GM21515 (cell line): ENCODE measurements at regions not wholly inside any gene's neighbourhood (a gene's known extent, or its start where the extent isn't known, plus 50 kb on each side); places are given as distances from the start of the nearest gene placed in this dataset.
"Not testable (repeated sequence)": the region's sequence is repeated elsewhere in the genome, so short reads cannot be mapped to it uniquely, and the experiment has no call there.

Experiments used
- ATAC-seq: cut with Tn5 transposase; IDR thresholded peaks from one replicate; pipeline ENCODE4 v1.9.1; 2021; ENCODE audit not compliant: unreplicated experiment

DNA sequence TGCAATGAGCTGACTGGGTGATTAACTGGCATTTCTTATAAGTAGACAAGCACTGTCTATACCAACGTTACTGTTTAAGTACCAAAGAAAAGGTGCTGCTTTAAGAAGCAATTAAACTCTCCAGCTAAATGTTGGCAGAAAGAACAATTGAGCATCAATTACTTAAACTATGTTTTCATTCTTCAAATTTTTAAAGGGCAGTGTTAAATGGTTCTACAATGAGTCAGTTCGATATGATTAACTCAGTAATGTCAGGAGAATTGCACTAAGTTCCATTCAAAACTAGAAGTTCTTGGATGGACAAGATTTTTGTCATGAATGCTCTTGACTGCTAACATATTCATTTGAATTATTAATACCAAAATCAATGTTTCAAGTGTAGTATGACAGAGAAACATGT, 593.7 kb downstream of the DNAH5 start:
- ATAC-seq, result no peak

- no peak for ATAC-seq
These were observed 595.9 kb downstream of the DNAH5 start for GRCh38 chr5:13348568-13348967.

- ATAC-seq, result no peak
These were observed 598.1 kb downstream of the DNAH5 start for GRCh38 chr5:13346401-13346800.

- ATAC-seq, result no peak
These were observed 605.4 kb downstream of the DNAH5 start for GRCh38 chr5:13339093-13339492.

DNA sequence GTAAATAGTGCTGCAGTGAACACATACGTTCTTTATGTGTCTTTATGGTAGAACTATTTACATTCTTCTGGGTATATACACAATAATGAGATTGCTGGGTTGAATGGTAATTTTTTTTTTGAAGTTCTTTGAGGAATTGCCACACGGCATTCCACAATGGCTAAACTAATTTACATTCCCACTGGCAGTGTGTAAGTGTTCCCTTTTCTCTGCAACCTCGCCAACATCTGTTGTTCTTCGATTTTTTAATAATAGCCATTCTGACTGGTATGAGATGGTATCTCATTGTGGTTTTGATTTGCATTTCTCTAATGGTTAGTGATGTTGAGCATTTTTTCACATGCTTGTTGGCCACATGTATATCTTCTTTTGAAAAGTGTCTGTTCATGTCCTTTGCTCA, 609.5 kb downstream of the DNAH5 start:
- not testable (repeated sequence) for ATAC-seq

GRCh38 chr5:13331585-13331984, 612.9 kb downstream of the DNAH5 start:
- no peak for ATAC-seq

DNA sequence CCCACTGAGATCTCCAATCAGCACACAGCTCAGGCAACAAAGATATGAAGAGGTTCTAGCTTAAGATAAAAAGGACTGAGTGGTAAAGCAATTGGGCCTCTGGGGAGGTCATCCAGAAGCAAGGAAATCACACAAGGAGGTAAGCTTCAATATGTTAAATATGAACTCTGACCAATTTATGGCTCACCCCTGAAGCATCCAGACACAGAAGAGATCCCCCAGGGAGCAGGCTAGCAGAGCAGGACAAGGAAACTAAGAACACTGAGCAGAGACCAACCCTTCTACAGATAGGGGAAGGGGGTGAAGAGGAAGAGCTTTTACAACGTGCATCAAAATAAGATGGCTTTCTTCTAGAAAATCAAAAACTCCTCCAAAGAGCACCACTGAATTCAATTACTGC, 616.2 kb downstream of the DNAH5 start:
- no peak for ATAC-seq

GRCh38 chr5:13325765-13326164, 618.7 kb downstream of the DNAH5 start:
- no peak for ATAC-seq

DNA sequence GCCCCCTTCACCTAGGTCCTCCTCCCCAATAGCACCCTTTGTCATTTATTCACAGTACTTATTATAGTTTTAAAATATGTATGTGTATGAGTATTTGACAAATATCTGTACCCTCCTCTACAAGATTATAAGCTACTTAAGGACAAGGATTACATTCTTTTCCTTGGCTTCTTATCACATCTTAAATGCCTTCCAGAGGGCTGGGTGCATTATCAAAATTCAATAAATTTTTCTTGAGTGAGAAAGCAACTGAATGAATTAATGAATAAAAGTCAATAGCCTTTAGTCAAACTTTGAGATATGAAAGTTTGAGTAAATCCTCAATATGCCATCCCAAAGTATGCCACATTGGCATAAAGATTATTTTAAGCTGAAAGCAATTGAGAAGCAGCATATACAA, 621.7 kb downstream of the DNAH5 start:
- ATAC-seq, result no peak

DNA sequence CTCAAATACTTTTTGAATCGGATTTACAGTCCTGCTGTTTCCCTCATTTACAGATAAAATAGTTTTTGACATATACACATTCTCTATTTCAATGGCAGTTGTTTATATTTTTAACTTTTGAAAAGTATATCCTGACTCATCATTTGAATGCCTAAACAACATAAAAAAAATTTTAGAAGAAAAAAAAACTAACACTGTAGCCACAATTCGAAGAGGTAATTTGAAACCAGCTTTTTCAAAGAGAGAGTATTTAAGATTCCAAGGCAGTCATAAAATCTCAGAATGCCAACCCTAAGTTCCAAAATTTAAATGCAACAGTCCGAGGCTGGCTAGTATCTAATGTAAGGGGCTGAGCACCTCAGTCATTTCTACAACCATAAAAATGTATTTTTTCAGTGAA, 626.8 kb downstream of the DNAH5 start:
- no peak for ATAC-seq

GRCh38 chr5:13316176-13316575, 628.3 kb downstream of the DNAH5 start:
- no peak for ATAC-seq

- ATAC-seq, result no peak
These were observed 637.0 kb downstream of the DNAH5 start for GRCh38 chr5:13307480-13307879.

DNA sequence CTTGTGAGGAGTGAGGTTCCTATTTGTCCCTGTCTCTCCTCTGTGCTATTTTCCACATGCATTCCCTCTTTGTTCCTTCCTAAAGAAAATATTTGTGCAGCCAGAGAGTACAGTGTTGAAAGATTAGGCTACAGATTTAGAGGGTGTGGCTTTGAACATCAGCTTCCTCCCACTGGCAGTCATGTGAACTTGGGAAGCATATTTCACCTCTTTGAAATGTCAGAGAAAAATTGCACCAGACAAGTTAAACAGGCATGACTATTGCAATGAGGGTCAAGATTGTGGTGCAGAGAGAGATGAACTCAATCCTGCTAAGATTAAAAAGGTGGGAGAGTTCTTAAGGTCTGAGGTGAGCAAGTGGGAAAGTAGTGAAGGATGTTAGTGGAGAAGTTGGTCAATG, 641.0 kb downstream of the DNAH5 start:
- no peak for ATAC-seq

DNA sequence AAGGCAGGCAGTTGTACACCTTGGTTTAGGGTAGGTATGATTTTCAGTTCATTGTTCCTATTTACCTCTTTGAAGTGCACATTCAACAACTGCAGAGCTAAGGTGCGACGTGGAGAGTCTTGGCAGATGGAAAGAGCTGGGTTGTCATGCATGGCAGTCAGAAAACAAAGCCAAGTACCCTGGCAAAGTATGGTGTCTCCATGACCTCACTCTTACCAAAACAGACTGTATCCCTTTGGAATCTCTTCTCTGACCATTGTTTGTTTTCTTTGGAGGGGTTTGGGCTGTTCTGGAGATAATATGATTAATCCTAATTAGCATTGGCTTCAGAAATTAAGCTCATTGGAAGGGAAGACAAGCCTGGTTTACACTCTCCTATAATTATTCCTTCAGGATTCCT, 665.7 kb downstream of the DNAH5 start:
- no peak for ATAC-seq

GRCh38 chr5:13278148-13278547, 666.3 kb downstream of the DNAH5 start:
- no peak for ATAC-seq

DNA sequence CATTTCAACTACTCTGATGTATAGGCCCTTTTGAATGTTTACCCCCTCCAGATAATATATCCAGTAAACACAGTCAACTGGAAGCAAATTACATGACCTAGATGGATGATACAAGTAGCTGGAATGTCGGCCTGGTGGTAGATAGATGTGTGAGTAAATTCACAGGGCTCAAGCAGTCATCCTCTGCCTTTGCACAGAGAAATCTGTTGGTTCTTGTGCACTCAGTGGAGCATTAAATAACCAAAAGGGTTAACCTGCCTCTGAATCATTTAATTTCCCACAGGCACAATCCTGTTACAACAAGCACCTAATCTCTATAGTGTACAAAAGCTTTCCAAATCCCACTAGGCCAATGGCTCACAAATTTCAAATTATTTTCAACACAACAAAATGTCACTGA, 668.3 kb downstream of the DNAH5 start:
- ATAC-seq, result no peak

DNA sequence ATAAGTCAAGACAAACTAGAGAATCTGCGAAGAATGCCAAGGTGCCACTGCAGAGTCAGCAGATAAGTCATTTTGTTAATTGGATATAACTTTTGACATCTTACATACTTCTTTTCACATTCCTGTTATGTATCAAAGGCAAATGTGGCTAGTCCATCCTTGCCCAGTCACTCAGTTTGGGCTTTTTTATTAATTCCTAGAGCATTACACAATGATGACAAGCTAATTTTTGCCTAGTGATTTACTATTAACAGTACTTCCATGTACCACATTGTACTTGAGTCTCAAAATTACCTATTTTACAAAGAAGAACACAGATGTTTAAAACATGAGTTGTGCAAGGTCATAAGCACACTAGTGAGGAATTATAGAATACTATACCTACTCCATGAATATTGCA, 680.8 kb downstream of the DNAH5 start:
- no peak for ATAC-seq

DNA sequence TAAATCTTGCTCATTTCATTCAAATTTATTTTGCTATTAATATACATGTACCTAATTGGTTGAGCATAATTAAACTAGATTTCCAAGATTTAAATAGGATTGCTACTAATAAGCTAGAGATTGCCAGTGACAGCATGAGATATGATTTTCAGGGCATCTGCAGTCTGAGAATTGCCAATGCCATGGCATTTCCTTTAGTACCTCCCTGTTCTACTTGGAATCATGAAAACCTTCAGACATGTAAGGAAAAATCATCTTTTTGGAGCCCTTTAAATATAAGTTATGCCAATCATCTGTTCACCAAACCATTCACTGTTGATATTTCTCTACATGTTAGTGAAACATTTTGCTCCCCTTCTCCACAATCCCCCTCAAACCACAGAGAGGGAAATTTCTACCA, 691.4 kb downstream of the DNAH5 start:
- ATAC-seq, result no peak

DNA sequence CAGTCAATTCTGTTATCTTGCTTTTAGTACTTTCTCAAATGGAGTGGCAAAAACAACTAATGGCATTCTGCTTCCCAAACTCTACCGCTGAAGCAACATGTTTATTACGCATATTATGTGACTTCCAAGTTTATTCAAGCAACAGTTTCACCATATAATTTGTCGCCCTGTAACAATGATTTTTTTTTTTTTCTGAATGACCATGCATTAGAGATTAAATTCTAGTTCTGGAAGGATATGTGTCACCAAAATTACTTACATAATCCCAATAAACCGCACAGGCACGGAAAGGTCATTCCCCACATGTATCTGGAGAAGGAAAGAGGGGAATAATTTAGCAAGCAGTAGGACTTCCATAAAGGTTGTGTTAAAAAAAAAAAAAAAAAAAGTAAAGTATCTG, 691.8 kb downstream of the DNAH5 start:
- no peak for ATAC-seq

GRCh38 chr5:13251623-13252376, 692.7 kb downstream of the DNAH5 start:
- no peak for ATAC-seq

DNA sequence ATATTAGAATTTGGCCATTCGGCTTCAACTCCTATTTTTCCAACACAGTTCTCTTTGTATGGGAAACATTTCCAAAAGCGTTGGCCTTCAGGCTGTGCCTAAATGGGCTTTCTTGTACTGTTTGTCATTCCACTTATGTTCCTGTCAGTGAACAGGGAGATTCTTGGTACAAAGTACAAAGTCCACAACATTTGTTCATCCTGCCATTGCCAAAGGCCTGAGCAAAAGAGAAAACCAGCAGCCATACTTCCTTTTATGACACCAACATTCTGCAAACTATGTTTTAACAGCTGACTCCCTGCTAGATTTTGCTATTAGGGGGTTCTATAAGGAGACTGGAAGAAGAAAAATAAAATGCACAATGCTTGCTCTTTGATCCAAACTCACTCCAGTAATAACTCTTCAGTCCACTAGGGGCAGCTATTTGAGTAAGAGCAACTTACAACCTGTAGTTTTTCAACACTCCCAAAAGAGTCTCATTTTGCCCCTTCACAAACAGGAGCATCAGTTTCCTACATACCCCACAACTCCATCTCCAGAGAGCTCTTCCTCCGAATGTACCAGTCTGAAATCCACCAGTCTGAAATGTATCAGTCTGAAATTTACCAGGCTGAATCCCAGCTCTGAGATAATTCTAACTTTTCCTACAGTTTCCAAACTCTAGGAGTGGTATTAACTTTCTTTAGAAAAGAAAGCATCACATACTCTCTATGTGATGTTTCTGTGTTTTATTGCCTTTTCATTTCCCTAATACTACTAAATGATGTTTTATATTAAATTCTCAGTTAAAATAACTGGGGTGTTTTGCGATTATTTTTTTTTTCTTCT, 693.8 kb downstream of the DNAH5 start:
- ATAC-seq, result peak; percentile 55

DNA sequence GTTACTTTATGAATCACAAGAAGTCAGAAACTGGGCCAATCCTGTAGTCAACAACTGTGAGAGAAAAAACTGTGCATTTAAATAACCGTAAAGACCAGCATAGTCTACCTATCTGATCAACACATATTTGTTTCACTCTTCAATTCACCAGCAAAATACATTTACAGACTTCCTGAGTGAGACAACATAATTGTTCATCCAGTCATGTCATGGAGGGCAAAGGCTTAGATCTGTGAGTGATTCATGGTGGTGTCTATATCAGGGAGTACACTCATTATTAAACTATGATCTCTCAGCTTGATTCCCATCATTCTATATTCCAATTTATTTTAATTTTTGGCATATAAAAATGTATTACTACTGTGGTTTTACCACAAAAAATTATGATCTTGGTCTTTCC, 694.6 kb downstream of the DNAH5 start:
- no peak for ATAC-seq
